ENCODE measurements at regions not wholly inside any gene's neighbourhood (a gene's known extent, or its start where the extent isn't known, plus 50 kb on each side); places are given as distances from the start of the nearest gene placed in this dataset.

- DNase-seq = no peak
Observed at GRCh38 chr2:57987835-57988573, 58.6 kb upstream of the VRK2 start.

DNA sequence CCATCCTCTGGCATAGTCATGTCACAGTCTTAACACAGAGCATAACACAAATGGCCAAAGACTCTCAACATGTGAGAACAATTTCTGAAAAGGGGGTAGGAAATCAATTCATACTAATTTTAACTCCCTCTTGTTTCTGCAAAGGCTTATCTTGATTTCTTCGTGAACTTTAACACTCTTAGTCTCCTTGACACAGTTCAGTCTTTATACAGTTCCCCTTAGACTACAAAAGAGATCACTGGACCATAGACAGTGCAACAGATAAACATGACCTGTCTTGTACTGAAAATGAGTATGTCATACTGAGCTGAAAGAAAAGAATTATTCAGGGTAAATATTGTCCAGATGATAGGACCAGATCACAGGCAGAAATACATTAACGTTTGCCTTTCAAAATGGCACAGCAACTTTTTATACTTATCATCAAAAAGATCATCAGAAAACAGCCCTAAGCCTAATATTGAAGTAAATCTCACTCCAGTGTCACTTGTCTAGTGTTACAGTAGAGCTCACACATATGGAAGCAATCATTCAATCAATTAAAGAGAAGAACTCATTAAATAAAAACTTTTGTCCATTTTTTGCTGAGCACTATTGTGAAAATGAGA lies 56.4 kb upstream of the VRK2 start:
- no peak for DNase-seq
